Testis (tissue), 2 donors: ENCODE measurements at regions not wholly inside any gene's neighbourhood (a gene's known extent, or its start where the extent isn't known, plus 50 kb on each side); places are given as distances from the start of the nearest gene placed in this dataset.
"Not testable (repeated sequence)": the region's sequence is repeated elsewhere in the genome, so short reads cannot be mapped to it uniquely, and the experiment has no call there.

ENCODE experiments used
- DNase-seq: peaks from one replicate; pipeline ENCODE4 v3.0.0-alpha.2; 2019
- H3K27ac ChIP-seq, 2 donors: fragments of 200-600 bp; sonication (generic); one replicate each; pipeline ENCODE4 v1.5.1; 2019
- H3K27me3 ChIP-seq: fragments of 200-600 bp; sonication (generic); one replicate; pipeline ENCODE4 v1.5.1; 2019
- H3K36me3 ChIP-seq: fragments of 200-600 bp; sonication (generic); one replicate; pipeline ENCODE4 v1.5.1; 2017; ENCODE audit warnings: low read depth; ENCODE audit errors: missing control alignments
- H3K4me1 ChIP-seq: fragments of 200-600 bp; sonication (generic); one replicate; pipeline ENCODE4 v1.5.1; 2019
- H3K4me3 ChIP-seq, 2 donors: fragments of 200-600 bp; sonication (generic); one replicate each; pipeline ENCODE4 v1.5.1; 2017 to 2019
- H3K9me3 ChIP-seq: fragments of 200-600 bp; sonication (generic); one replicate; pipeline ENCODE4 v1.5.1; 2017
- POLR2A ChIP-seq: fragments of 450-650 bp; IDR thresholded peaks from one replicate; pipeline ENCODE4 v1.6.1; 2017; ENCODE audit warnings: antibody characterized with exemption, mild to moderate bottlenecking, moderate library complexity
- WGBS, 2 donors: methylation state at CpG; one replicate each; pipeline ENCODE4 v1.1.5; 2018; 5-methylcytosine and 5-hydroxymethylcytosine counted together
- intact Hi-C: fragments of 100-400 bp; cut with DNase I; formaldehyde crosslinking; loops from one replicate; pipeline ENCODE4 v1.15.1; 2023; ENCODE audit warnings: low total_unique reads
- TF ChIP-seq, protein P1 (sequence below), 3 experiments: fragments of 450-650 bp in 2 of 3; fragments of 200-600 bp in 1 of 3; sonication (generic) in 1 of 3; IDR thresholded peaks; one replicate each; pipeline ENCODE4 v1.5.1; 2016 to 2019; ENCODE audit warnings: antibody characterized with exemption in 3 of 3, mild to moderate bottlenecking in 2 of 3, moderate library complexity in 1 of 3

DNA sequence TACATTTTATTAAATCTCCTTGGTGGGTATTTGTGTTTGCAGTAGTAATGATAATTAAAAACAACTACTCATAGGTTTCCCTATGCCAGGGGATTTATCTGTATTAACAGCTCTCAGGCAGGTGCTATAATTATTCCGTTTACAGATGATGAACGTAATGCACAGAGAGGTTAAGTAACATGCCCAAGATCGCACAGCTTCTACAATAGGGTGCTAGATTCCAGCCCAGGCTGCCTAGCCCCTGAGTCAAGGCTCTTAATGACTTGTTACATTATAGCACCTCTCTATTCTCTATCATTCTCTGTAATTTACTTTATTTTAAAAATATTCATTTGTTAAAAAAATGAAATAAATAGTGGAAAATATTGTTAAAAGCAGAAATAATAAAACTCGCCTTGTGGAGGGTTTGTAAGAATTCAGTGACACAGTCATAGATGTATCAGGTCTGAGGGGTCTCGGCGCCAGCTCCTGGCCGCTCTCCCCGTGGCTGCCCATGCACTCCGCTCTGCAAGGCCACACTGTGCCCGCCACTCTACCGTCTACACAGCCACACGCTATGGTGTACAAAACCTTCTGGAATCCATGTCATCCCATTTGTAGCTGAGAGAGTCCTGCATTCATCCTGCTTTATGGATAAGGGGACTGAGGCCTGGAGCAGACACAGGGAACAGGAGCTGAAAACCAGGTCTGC lies 562.2 kb downstream of the MATN1 start:
- 86 to 88% methylated on average over 12 of the region's 12 CpGs for WGBS, 2 donors
- no peak for DNase-seq
- intact Hi-C loops, result no loop called here

DNA sequence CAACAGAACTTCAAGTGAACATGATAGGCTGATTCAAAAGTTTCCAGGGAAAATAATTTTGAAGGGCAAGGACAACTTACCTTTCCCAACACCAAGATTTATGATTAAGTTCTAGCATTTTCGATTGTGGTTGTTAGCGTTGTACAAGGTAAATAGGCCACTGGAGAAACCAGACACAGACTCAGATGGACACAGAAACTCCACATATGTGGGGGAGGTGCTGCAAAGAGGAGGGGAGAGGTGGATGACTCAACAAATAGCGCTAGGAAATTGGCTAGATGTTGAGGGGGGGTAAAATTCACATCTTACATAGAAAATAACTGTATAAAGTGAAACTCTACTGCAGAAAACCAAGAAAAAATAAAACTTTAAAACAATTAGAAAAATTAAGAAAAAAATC lies 564.4 kb downstream of the MATN1 start:
- 40 to 47% methylated on average over 3 of the region's 3 CpGs for WGBS, 2 donors
- TF ChIP-seq, protein P1, sequence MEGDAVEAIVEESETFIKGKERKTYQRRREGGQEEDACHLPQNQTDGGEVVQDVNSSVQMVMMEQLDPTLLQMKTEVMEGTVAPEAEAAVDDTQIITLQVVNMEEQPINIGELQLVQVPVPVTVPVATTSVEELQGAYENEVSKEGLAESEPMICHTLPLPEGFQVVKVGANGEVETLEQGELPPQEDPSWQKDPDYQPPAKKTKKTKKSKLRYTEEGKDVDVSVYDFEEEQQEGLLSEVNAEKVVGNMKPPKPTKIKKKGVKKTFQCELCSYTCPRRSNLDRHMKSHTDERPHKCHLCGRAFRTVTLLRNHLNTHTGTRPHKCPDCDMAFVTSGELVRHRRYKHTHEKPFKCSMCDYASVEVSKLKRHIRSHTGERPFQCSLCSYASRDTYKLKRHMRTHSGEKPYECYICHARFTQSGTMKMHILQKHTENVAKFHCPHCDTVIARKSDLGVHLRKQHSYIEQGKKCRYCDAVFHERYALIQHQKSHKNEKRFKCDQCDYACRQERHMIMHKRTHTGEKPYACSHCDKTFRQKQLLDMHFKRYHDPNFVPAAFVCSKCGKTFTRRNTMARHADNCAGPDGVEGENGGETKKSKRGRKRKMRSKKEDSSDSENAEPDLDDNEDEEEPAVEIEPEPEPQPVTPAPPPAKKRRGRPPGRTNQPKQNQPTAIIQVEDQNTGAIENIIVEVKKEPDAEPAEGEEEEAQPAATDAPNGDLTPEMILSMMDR (IDR thresholded peaks at IDR 0.05), result no peak
- no peak for TF ChIP-seq POLR2A

More for the DNA sequence above, 562.2 kb downstream of the MATN1 start:
- Histone ChIP-seq H3K36me3 (no peaks in the 10 kb centered on the region), H3K4me1 (no peaks in the 10 kb centered on the region), H3K9me3 (no peaks in the 10 kb centered on the region), H3K27me3 (no peaks in the 10 kb centered on the region), H3K4me3 (no peak overlapping the region), H3K27ac (no peak overlapping the region)
- TF ChIP-seq POLR2A, result no peak
- TF ChIP-seq, protein P1 (IDR thresholded peaks at IDR 0.05), result no peak

DNA sequence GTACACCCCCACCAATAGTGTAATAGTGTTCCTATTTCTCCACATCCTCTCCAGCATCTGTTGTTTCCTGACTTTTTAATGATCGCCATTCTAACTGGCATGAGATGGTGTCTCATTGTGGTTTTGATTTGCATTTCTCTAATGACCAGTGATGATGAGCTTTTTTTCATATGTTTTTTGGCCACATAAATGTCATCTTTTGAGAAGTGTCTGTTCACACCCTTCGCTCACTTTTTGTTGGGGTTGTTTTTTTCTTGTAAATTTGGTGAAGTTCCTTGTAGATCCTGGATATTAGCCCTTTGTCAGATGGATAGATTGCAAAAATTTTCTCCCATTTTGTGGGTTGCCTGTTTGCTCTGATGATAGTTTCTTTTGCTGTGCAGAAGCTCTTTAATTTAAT lies 567.7 kb downstream of the MATN1 start:
- 69 to 95% methylated on average over 2 of the region's 2 CpGs for WGBS, 2 donors
- H3K4me3 ChIP-seq, H3K9me3 ChIP-seq, H3K4me1 ChIP-seq, intact Hi-C loops, H3K36me3 ChIP-seq, H3K27me3 ChIP-seq, DNase-seq, H3K27ac ChIP-seq: not testable (repeated sequence)

More for the DNA sequence above, 564.4 kb downstream of the MATN1 start:
- Histone ChIP-seq H3K9me3 (no peaks in the 10 kb centered on the region), H3K4me3 (no peak overlapping the region), H3K27me3 (no peaks in the 10 kb centered on the region), H3K4me1 (no peaks in the 10 kb centered on the region), H3K27ac (no peak overlapping the region), H3K36me3 (no peaks in the 10 kb centered on the region)
- DNase-seq, result no peak
- intact Hi-C loops, result no loop called here

DNA sequence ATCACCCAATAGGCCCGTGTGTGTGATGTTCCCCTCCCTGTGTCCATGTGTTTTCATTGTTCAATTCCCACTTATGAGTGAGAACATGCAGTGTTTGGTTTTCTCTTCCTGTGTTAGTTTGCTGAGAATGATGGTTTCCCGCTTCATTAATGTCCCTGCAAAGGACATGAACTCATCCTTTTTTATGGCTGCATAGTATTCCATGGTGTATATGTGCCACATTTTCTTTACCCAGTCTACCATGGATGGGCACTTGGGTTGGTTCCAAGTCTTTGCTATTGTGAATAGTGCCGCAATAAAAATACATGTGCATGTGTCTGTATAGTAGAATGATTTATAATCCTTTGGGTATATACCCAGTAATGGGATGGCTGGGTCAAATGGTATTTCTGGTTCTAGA lies 568.1 kb downstream of the MATN1 start:
- H3K27ac ChIP-seq, DNase-seq, H3K4me1 ChIP-seq, H3K27me3 ChIP-seq, intact Hi-C loops, H3K9me3 ChIP-seq, H3K4me3 ChIP-seq, H3K36me3 ChIP-seq: not testable (repeated sequence)
- WGBS, 2 donors, result 89 to 93% methylated on average over 3 of the region's 3 CpGs

DNA sequence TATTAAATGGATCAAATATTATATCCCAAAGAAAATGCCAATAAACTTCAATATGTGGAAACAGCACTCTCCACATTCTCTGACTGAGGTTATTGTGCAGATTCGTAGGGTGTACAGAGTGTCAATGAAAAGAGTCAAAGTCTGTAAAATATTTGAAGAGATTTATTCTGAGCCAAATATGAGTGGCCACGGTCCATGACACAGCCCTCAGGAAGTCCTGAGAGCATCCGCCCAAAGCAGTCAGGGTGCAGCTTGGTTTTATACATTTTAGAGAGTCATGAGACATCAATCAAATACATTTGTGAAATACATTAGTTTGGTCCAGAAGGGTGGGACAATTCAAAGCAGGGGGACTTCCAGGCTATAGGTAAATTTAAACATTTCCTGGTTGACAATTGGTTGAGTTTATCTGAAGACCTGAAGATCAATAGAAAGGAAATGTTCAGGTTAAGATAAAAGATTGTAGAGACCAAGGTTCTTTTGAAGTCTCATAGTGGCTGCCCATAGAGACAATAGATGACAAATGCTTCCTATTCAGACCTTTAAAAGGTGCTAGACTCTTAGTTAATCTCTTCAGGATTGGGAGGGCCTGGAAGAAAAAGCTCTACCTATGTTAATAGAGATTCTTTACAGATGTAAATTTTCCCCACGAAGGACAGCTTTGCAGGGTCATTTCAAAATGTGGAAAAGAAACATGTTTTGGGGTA lies 569.5 kb downstream of the MATN1 start:
- 72 to 78% methylated on average over 4 of the region's 4 CpGs for WGBS, 2 donors
- Histone ChIP-seq H3K9me3 (no peaks in the 10 kb centered on the region), H3K4me3 (no peak overlapping the region), H3K27me3 (no peaks in the 10 kb centered on the region), H3K4me1 (no peaks in the 10 kb centered on the region), H3K36me3 (no peaks in the 10 kb centered on the region), H3K27ac (no peak overlapping the region)
- TF ChIP-seq, protein P1 (IDR thresholded peaks at IDR 0.05), result no peak
- no peak for TF ChIP-seq POLR2A
- DNase-seq, result no peak
- intact Hi-C loops, result no loop called here
